HepG2 (cell line): ENCODE measurements at regions not wholly inside any gene's neighbourhood (a gene's known extent, or its start where the extent isn't known, plus 50 kb on each side); places are given as distances from the start of the nearest gene placed in this dataset.

Source experiments
- ATAC-seq: fragments of 200-7000 bp; cut with Tn5 transposase; 3 replicates; pipeline ENCODE4 v1.9.1; 2020; ENCODE audit warnings: mild to moderate bottlenecking, moderate library complexity
- BruUV-seq: library from RNA; stranded (reverse); fragments of 400-500 nt; replicated peaks from 2 replicates; lab custom pipeline; 2021; lab: Mats Ljungman, UMichigan
- CTCF ChIA-PET: fragments of 300-600 bp; formaldehyde crosslinking; extraction: SDS; loops from one replicate; lab custom pipeline; 2021; ENCODE audit warnings: low total read pairs, inconsistent platforms, low intra/inter-chr PET ratio; lab: Yijun Ruan, JAX
- POLR2A ChIA-PET: fragments of 350-600 bp; sonication (Branson Sonifier 250); formaldehyde crosslinking; loops from one replicate; lab custom pipeline; 2020; ENCODE audit warnings: antibody characterized with exemption, inconsistent platforms; lab: Yijun Ruan, JAX
- DNase-seq: peaks from one replicate; pipeline ENCODE4 v3.0.0-alpha.2; 2015; ENCODE audit warnings: low spot score
- FAIRE-seq: peaks from 3 replicates; lab custom pipeline; 2011; peaks lifted over from hg19 to GRCh38; lab: Jason Lieb, UNC
- H2AFZ ChIP-seq: one replicate; pipeline ENCODE4 v1.6.1; 2011; ENCODE audit warnings: low read length, inconsistent platforms
- H3K27ac ChIP-seq: fragments of 300-600 bp; 3 replicates; pipeline ENCODE4 v1.8.0; 2011; ENCODE audit warnings: mixed run types, mild to moderate bottlenecking, mixed read lengths, low read length, inconsistent platforms; ENCODE audit not compliant: insufficient read depth; ENCODE audit errors: extremely low read length
- H3K27me3 ChIP-seq, 2 experiments: fragments of 200-600 bp in 1 of 2; 2 replicates in 1 of 2; 3 replicates in 1 of 2; pipeline versions ENCODE4 v1.6.0 to v1.8.0; 2011; ENCODE audit warnings: low read length in 2 of 2, mild to moderate bottlenecking in 2 of 2, moderate library complexity in 2 of 2, inconsistent platforms in 1 of 2; ENCODE audit not compliant: insufficient read depth in 2 of 2, control insufficient read depth in 1 of 2
- H3K36me3 ChIP-seq, 2 experiments: fragments of 200-600 bp in 1 of 2; replicated peaks in 1 of 2; 2 replicates in 1 of 2; 3 replicates in 1 of 2; pipeline versions ENCODE4 v1.5.1 to v1.8.0; 2011; ENCODE audit warnings: low read length in 2 of 2, inconsistent platforms in 1 of 2; ENCODE audit not compliant: insufficient read depth in 2 of 2, control insufficient read depth in 1 of 2
- H3K4me1 ChIP-seq: 2 replicates; pipeline ENCODE4 v1.5.1; 2012; ENCODE audit warnings: low read length, inconsistent platforms; ENCODE audit not compliant: insufficient read depth
- H3K4me2 ChIP-seq: 2 replicates; pipeline ENCODE4 v1.6.0; 2011; ENCODE audit warnings: low read depth, low read length, inconsistent platforms
- H3K4me3 ChIP-seq, 3 experiments: fragments of 200-600 bp in 1 of 3; sonication (generic), shearing (Covaris generic) in 1 of 3; replicated peaks in 1 of 3; 2 replicates each; pipeline ENCODE4 v1.5.1; 2011 to 2016; ENCODE audit warnings: low read length in 3 of 3, inconsistent platforms in 2 of 3, low read depth in 2 of 3, mild to moderate bottlenecking in 2 of 3, control low read depth in 1 of 3, mixed read lengths in 1 of 3; ENCODE audit not compliant: insufficient read depth in 1 of 3
- H3K79me2 ChIP-seq: one replicate; pipeline ENCODE4 v1.6.1; 2011; ENCODE audit warnings: low read length, inconsistent platforms; ENCODE audit not compliant: insufficient read depth
- H3K9ac ChIP-seq: 2 replicates; pipeline ENCODE4 v1.6.0; 2011; ENCODE audit warnings: mild to moderate bottlenecking, low read depth, low read length, inconsistent platforms; ENCODE audit not compliant: insufficient read depth
- H3K9me3 ChIP-seq: 2 replicates; pipeline ENCODE4 v1.5.1; 2012; ENCODE audit warnings: mild to moderate bottlenecking, low read length
- H4K20me1 ChIP-seq: 2 replicates; pipeline ENCODE4 v1.6.0; 2011; ENCODE audit warnings: inconsistent platforms, mild to moderate bottlenecking, low read length, moderate library complexity; ENCODE audit not compliant: insufficient read depth
- ATM ChIP-seq: fragments of 450-650 bp; IDR thresholded peaks from 2 replicates; pipeline ENCODE4 v1.7.1; 2017; ENCODE audit warnings: mild to moderate bottlenecking, borderline replicate concordance
- EEA1 ChIP-seq: sonication (generic); formaldehyde crosslinking; IDR thresholded peaks from 2 replicates; pipeline ENCODE4 v1.5.1; 2020; ENCODE audit warnings: mild to moderate bottlenecking, missing genetic modification reagents, borderline replicate concordance
- GLI4 ChIP-seq: sonication (generic); formaldehyde crosslinking; IDR thresholded peaks from 2 replicates; pipeline ENCODE4 v1.5.1; 2020; ENCODE audit warnings: missing genetic modification reagents, mild to moderate bottlenecking, moderate library complexity, borderline replicate concordance
- MAFK ChIP-seq, 2 experiments: IDR thresholded peaks in 1 of 2; conservative IDR thresholded peaks in 1 of 2; 2 replicates each; pipeline ENCODE4 v1.6.1; 2011; ENCODE audit warnings: improper control_type of control experiment in 2 of 2, low read length in 2 of 2
- ZNF33B ChIP-seq: sonication (generic); formaldehyde crosslinking; IDR thresholded peaks from 2 replicates; pipeline ENCODE4 v1.5.1; 2020; ENCODE audit warnings: mild to moderate bottlenecking, missing genetic modification reagents
- in situ Hi-C: cut with HindIII; loops from 2 replicates; pipeline ENCODE4 v1.10.0; 2017; ENCODE audit warnings: low pct_unique_long_range_greater_than_20kb; ENCODE audit not compliant: extremely low pct_ligation_motif_present
- intact Hi-C: fragments of 100-400 bp; cut with micrococcal nuclease; formaldehyde crosslinking; loops from one replicate; pipeline ENCODE4 v1.10.0; 2022; ENCODE audit not compliant: unreplicated experiment

DNA sequence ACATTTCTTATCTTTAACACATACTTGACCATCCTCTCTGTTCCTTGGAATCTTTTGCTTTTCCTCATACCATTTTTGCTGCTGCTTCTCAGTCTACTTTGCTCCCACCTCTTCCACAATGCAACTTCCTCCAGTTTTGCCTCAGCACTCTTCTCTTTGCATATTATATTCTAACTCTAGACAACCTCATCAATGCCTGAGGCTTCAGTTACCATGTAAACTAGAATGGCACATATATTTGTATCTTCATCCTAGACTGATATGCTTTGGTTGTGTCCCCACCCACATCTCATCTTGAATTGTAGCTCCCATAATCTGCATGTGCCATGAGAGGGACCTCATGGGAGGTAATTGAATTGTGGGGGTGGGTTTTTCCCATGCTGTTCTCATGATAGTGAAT, 55.9 kb upstream of the STAM2 start:
- CTCF ChIA-PET, result no interaction called here
- TF ChIP-seq GLI4 (CRISPR knock-in tag) (no peak), MAFK (conservative IDR thresholded peaks at IDR 0.05 in 1 of 2, IDR thresholded peaks at IDR 0.05 in 1 of 2; ENCODE audit: low read length in 2 of 2) (no peak)
- ATAC-seq (no peak), DNase-seq (no peak), FAIRE-seq (no peak)
- Histone ChIP-seq H3K4me1 (no peaks in the 10 kb centered on the region), H3K9ac (no peak overlapping the region), H3K4me2 (no peak overlapping the region), H2AFZ (no peak overlapping the region), H3K27ac (no peak overlapping the region), H3K4me3 (no peak overlapping the region), H4K20me1 (no peaks in the 10 kb centered on the region), H3K79me2 (no peaks in the 10 kb centered on the region), H3K27me3 (peaks cover 0 to 4% of the 10 kb centered on the region in 2 experiments; a peak in 3 of 5 replicates), H3K9me3 (no peaks in the 10 kb centered on the region), H3K36me3 (no peaks in the 10 kb centered on the region)
- BruUV-seq, result no TSS peak
- intact Hi-C loops, result no loop called here
- in situ Hi-C loops, result no loop called here
- POLR2A ChIA-PET, result no interaction called here

DNA sequence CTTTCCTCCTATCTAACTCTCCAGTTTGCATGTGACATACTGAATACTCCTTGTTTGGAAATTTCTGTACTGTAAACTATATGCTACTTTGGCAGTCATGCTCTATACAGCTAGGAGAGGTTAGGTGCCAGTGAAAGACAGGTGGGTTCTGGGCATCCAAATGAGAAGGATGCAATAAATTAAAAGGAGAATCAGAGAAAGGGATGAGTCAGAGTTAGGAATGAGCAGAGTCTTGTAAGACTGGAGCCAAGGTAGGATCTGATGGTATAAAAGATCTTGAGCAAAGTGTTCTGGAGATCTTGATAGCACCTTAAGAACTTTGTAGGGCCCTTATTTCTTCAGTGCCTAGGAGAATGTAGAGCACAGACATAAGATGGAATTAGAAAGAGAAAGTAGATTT, 58.7 kb upstream of the STAM2 start:
- DNase-seq, result no peak
- H3K4me1 ChIP-seq, result no peaks in the 10 kb centered on the region
- CTCF ChIA-PET, result no interaction called here
- no peaks in the 10 kb centered on the region for H3K9me3 ChIP-seq
- BruUV-seq, result no TSS peak
- POLR2A ChIA-PET, result no interaction called here
- H3K27ac ChIP-seq, result no peak overlapping the region
- no peak for ATAC-seq
- no peak for FAIRE-seq
- H4K20me1 ChIP-seq, result no peaks in the 10 kb centered on the region
- TF ChIP-seq EEA1 (CRISPR knock-in tag), result no peak
- TF ChIP-seq ATM, result no peak
- TF ChIP-seq ZNF33B (CRISPR knock-in tag), result no peak
- intact Hi-C loops (no loop called here), in situ Hi-C loops (no loop called here)
- H3K4me3 ChIP-seq, result no peak overlapping the region
- H3K27me3 ChIP-seq, result no peaks in the 10 kb centered on the region
- H3K79me2 ChIP-seq, result no peaks in the 10 kb centered on the region
- H3K9ac ChIP-seq, result no peak overlapping the region
- H2AFZ ChIP-seq, result no peak overlapping the region
- H3K36me3 ChIP-seq, result no peaks in the 10 kb centered on the region
- no peak overlapping the region for H3K4me2 ChIP-seq
